SJSA1 (cell line): ENCODE measurements at regions not wholly inside any gene's neighbourhood (a gene's known extent, or its start where the extent isn't known, plus 50 kb on each side); places are given as distances from the start of the nearest gene placed in this dataset.

Experiments used
- DNase-seq, 2 experiments: peaks; one replicate each; pipeline ENCODE4 v3.0.0-alpha.2; 2015 to 2020; ENCODE audit warnings: low spot score in 2 of 2, low read depth in 1 of 2
- H3K27ac ChIP-seq: fragments of 250-450 bp; sonication (Bioruptor Pico); 2 replicates; pipeline ENCODE4 v1.5.1; 2020; ENCODE audit warnings: mild to moderate bottlenecking, moderate library complexity
- H3K27me3 ChIP-seq: fragments of 250-450 bp; sonication (Bioruptor Pico); replicated peaks from 2 replicates; pipeline ENCODE4 v1.5.1; 2020; ENCODE audit warnings: mild to moderate bottlenecking, moderate library complexity
- H3K36me3 ChIP-seq: fragments of 250-450 bp; sonication (Bioruptor Pico); 2 replicates; pipeline ENCODE4 v1.5.1; 2020; ENCODE audit warnings: mild to moderate bottlenecking
- H3K4me1 ChIP-seq: fragments of 250-450 bp; sonication (Bioruptor Pico); replicated peaks from 2 replicates; pipeline ENCODE4 v1.6.1; 2021; ENCODE audit warnings: mild to moderate bottlenecking
- H3K4me3 ChIP-seq: fragments of 250-450 bp; sonication (Bioruptor Pico); 2 replicates; pipeline ENCODE4 v1.5.1; 2020; ENCODE audit warnings: mild to moderate bottlenecking
- H3K9me3 ChIP-seq: fragments of 250-450 bp; sonication (Bioruptor Pico); replicated peaks from 2 replicates; pipeline ENCODE4 v1.5.1; 2020; ENCODE audit warnings: mild to moderate bottlenecking

DNA sequence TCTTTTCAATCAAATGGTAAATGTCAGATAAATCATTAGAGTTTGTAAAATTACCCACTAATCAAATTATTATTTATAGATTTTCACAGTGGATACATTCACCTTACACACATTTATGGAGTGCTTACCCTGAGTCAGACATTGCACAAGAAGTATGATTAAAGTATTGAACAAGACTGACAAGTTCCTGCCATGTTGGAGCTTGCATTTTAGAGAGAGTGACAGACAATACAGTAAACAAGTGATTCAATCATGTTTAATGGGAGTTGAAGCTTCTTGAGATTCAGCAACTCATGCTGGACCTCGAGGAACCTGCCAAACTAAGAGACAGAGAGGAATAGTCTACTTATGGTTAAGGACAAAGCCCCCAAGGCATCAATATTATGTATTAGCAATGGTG, 487.8 kb downstream of the PCDH17 start:
- Histone ChIP-seq H3K36me3 (no peaks in the 10 kb centered on the region), H3K27ac (no peak overlapping the region), H3K9me3 (no peaks in the 10 kb centered on the region), H3K4me1 (no peaks in the 10 kb centered on the region), H3K4me3 (no peak overlapping the region), H3K27me3 (no peaks in the 10 kb centered on the region)
- DNase-seq: no peak

DNA sequence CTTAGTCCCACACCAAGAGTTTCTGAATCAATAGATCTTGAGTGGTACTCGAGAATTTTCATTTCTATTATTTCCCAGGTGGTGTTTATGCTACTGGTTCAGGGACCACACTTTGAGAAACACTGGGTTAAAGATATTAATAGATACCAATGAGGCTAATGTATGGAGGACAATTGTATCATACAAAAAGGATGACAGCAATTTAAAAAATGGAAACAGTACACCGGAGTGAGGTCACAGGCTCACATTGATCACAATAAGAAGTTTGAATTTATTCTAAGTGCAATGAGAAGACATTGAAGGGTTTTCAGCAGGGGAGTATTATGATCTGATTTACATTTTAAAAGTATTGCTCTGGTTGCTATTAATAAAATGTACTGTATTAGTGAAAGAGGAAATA, 488.3 kb downstream of the PCDH17 start:
- Histone ChIP-seq H3K36me3 (no peaks in the 10 kb centered on the region), H3K27ac (no peak overlapping the region), H3K4me3 (no peak overlapping the region), H3K9me3 (no peaks in the 10 kb centered on the region), H3K27me3 (no peaks in the 10 kb centered on the region), H3K4me1 (no peaks in the 10 kb centered on the region)
- no peak for DNase-seq

DNA sequence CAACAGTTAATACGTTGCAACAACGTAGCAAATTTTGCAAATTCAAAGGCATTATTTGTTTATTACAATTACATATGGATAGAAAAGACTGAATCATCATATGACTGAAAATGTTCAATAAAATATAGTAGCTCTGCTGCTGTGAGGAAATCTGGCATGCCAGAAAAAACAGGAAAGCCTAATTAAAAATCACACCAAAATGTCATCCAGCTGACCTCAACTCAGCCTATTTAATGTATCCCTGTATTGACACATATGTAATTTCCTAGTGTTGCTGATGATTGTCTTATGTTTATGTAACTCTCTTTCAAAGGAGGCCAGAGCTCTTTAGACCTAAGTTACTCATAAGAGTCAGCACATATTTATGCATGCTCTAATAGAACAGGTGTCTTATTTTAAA, 495.0 kb downstream of the PCDH17 start:
- H3K4me3 ChIP-seq: no peak overlapping the region
- no peaks in the 10 kb centered on the region for H3K27me3 ChIP-seq
- no peak for DNase-seq
- H3K4me1 ChIP-seq: no peaks in the 10 kb centered on the region
- no peaks in the 10 kb centered on the region for H3K36me3 ChIP-seq
- H3K9me3 ChIP-seq: no peaks in the 10 kb centered on the region
- no peak overlapping the region for H3K27ac ChIP-seq

- no peaks in the 10 kb centered on the region for H3K4me1 ChIP-seq
- DNase-seq: no peak
- H3K36me3 ChIP-seq: no peaks in the 10 kb centered on the region
- no peak overlapping the region for H3K27ac ChIP-seq
- H3K4me3 ChIP-seq: no peak overlapping the region
- no peaks in the 10 kb centered on the region for H3K9me3 ChIP-seq
- no peaks in the 10 kb centered on the region for H3K27me3 ChIP-seq
Observed at GRCh38 chr13:58134012-58134411, 502.5 kb downstream of the PCDH17 start.

DNA sequence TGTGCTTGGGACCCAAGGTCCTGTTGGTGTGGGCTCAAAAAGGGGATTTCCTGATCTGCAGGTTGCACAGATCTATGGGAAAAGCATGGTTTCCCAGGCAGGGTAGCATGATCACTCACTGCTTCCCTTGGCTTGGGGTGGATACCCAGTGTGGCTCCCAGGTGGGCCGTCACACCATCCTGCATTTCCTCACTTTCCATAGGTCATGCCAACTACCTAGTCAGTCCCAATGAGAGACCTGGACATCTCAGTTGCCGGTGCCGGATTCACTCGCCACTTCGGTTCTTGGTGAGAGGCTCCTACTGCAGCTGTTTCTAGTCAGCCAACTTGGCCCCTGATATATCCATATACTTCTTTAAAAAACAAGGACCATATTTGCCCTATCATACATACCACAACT, 503.0 kb downstream of the PCDH17 start:
- Histone ChIP-seq H3K27me3 (no peaks in the 10 kb centered on the region), H3K36me3 (no peaks in the 10 kb centered on the region), H3K9me3 (no peaks in the 10 kb centered on the region), H3K4me3 (no peak overlapping the region), H3K4me1 (no peaks in the 10 kb centered on the region), H3K27ac (no peak overlapping the region)
- no peak for DNase-seq

DNA sequence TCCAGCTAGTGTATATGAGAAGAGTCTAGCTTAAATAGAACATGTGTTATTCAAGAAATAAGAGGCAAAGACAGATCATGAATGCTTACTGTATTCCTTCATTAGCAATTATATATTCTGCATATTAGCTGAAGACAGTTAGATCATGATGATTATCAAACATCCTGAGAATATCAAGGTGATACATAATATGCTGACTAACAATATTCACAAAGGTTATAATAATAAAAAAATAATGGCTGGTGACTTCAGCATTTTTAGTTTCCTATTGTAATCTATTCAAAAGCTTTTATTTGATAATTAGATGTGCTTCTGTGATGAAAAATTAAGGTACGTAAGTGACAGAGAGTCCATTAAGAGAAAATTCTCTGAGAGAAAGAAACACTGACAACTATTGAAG, 511.4 kb downstream of the PCDH17 start:
- DNase-seq: no peak
- H3K9me3 ChIP-seq: no peaks in the 10 kb centered on the region

GRCh38 chr13:58144616-58145015, 513.1 kb downstream of the PCDH17 start:
- Histone ChIP-seq H3K4me1 (no peaks in the 10 kb centered on the region), H3K4me3 (no peak overlapping the region), H3K36me3 (no peaks in the 10 kb centered on the region), H3K27me3 (no peaks in the 10 kb centered on the region), H3K27ac (no peak overlapping the region), H3K9me3 (no peaks in the 10 kb centered on the region)
- DNase-seq: no peak

More for the DNA sequence above, 511.4 kb downstream of the PCDH17 start:
- no peaks in the 10 kb centered on the region for H3K36me3 ChIP-seq
- H3K27ac ChIP-seq: no peak overlapping the region
- no peaks in the 10 kb centered on the region for H3K27me3 ChIP-seq
- no peaks in the 10 kb centered on the region for H3K4me1 ChIP-seq
- no peak overlapping the region for H3K4me3 ChIP-seq

GRCh38 chr13:58151452-58151851, 519.9 kb downstream of the PCDH17 start:
- no peak overlapping the region for H3K27ac ChIP-seq
- H3K9me3 ChIP-seq: no peaks in the 10 kb centered on the region
- H3K4me3 ChIP-seq: no peak overlapping the region
- no peaks in the 10 kb centered on the region for H3K36me3 ChIP-seq
- no peaks in the 10 kb centered on the region for H3K4me1 ChIP-seq
- no peaks in the 10 kb centered on the region for H3K27me3 ChIP-seq
- no peak for DNase-seq

- no peaks in the 10 kb centered on the region for H3K27me3 ChIP-seq
- H3K4me3 ChIP-seq: no peak overlapping the region
- no peaks in the 10 kb centered on the region for H3K4me1 ChIP-seq
- H3K9me3 ChIP-seq: no peaks in the 10 kb centered on the region
- H3K27ac ChIP-seq: no peak overlapping the region
- no peak for DNase-seq
- H3K36me3 ChIP-seq: no peaks in the 10 kb centered on the region
Observed at GRCh38 chr13:58160980-58161379, 529.4 kb downstream of the PCDH17 start.

GRCh38 chr13:58165617-58166016, 534.1 kb downstream of the PCDH17 start:
- Histone ChIP-seq H3K27ac (no peak overlapping the region), H3K36me3 (no peaks in the 10 kb centered on the region), H3K9me3 (no peaks in the 10 kb centered on the region), H3K27me3 (no peaks in the 10 kb centered on the region), H3K4me1 (no peaks in the 10 kb centered on the region), H3K4me3 (no peak overlapping the region)
- no peak for DNase-seq

DNA sequence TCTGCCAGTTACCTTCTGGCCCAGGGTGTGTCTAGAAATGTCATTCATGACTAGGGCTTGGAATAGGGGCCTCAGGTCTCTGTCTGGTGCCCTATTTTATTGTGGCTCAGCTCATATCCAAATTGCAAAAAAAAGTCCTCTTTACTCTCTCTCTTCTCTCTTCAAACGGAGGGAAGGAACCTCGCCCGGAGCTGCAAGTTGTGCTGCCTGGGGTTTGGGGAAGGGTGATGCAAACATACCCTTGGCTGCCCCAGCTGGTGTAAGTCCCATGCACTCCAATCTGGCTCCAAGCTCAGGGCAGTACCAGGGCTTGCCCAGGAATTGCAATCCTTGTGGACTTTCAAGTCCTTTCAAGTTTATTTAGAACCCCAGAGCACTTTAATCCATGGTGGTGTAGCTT, 549.6 kb downstream of the PCDH17 start:
- no peaks in the 10 kb centered on the region for H3K36me3 ChIP-seq
- no peak for DNase-seq
- no peaks in the 10 kb centered on the region for H3K27me3 ChIP-seq
- H3K4me1 ChIP-seq: no peaks in the 10 kb centered on the region
- H3K27ac ChIP-seq: no peak overlapping the region
- H3K4me3 ChIP-seq: no peak overlapping the region
- no peaks in the 10 kb centered on the region for H3K9me3 ChIP-seq

DNA sequence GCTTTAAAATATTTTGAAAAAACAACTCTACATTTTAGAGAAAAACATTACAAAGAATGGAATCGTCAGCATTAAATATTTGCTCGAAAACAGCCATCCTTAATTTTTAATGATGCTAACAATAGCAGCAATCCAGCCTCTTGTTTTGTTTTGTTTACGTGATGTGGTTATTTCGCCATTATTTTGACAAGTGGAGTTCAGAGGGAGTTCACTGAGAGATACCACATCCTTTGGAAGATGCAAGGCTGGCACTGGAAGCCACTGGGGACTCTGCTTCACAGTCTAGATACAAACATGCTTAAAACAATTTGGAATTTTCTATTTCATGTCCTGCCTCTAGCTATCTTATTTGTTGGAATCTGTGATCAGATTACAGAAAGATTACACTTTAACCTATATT, 556.3 kb downstream of the PCDH17 start:
- Histone ChIP-seq H3K4me1 (no peaks in the 10 kb centered on the region), H3K36me3 (no peaks in the 10 kb centered on the region), H3K27ac (no peak overlapping the region), H3K4me3 (no peak overlapping the region), H3K27me3 (no peaks in the 10 kb centered on the region), H3K9me3 (no peaks in the 10 kb centered on the region)
- no peak for DNase-seq

- H3K36me3 ChIP-seq: no peaks in the 10 kb centered on the region
- no peak overlapping the region for H3K27ac ChIP-seq
- no peaks in the 10 kb centered on the region for H3K9me3 ChIP-seq
- no peaks in the 10 kb centered on the region for H3K27me3 ChIP-seq
- H3K4me1 ChIP-seq: no peaks in the 10 kb centered on the region
- H3K4me3 ChIP-seq: no peak overlapping the region
- DNase-seq: no peak
Observed at GRCh38 chr13:58190577-58190976, 559.0 kb downstream of the PCDH17 start.

GRCh38 chr13:58191754-58192153, 560.2 kb downstream of the PCDH17 start:
- Histone ChIP-seq H3K9me3 (no peaks in the 10 kb centered on the region), H3K36me3 (no peaks in the 10 kb centered on the region), H3K27me3 (no peaks in the 10 kb centered on the region), H3K27ac (no peak overlapping the region), H3K4me3 (no peak overlapping the region), H3K4me1 (no peaks in the 10 kb centered on the region)
- DNase-seq: no peak

GRCh38 chr13:58202099-58202498, 570.6 kb downstream of the PCDH17 start:
- Histone ChIP-seq H3K36me3 (no peaks in the 10 kb centered on the region), H3K4me3 (no peak overlapping the region), H3K27ac (no peak overlapping the region), H3K27me3 (no peaks in the 10 kb centered on the region), H3K9me3 (no peaks in the 10 kb centered on the region), H3K4me1 (no peaks in the 10 kb centered on the region)
- no peak for DNase-seq
